PC-9 (cell line): ENCODE measurements at regions not wholly inside any gene's neighbourhood (a gene's known extent, or its start where the extent isn't known, plus 50 kb on each side); places are given as distances from the start of the nearest gene placed in this dataset.

Experiments
- EZH2 ChIP-seq: fragments of 200-600 bp; sonication (generic); IDR thresholded peaks from 2 replicates; pipeline ENCODE4 v1.8.0; 2017; ENCODE audit warnings: antibody characterized with exemption, low read depth
- TF ChIP-seq, protein P1 (sequence below): fragments of 200-600 bp; sonication (generic); conservative IDR thresholded peaks from 2 replicates; pipeline ENCODE4 v1.6.1; 2017; ENCODE audit warnings: mixed run types, antibody characterized with exemption, mild to moderate bottlenecking, moderate library complexity

DNA sequence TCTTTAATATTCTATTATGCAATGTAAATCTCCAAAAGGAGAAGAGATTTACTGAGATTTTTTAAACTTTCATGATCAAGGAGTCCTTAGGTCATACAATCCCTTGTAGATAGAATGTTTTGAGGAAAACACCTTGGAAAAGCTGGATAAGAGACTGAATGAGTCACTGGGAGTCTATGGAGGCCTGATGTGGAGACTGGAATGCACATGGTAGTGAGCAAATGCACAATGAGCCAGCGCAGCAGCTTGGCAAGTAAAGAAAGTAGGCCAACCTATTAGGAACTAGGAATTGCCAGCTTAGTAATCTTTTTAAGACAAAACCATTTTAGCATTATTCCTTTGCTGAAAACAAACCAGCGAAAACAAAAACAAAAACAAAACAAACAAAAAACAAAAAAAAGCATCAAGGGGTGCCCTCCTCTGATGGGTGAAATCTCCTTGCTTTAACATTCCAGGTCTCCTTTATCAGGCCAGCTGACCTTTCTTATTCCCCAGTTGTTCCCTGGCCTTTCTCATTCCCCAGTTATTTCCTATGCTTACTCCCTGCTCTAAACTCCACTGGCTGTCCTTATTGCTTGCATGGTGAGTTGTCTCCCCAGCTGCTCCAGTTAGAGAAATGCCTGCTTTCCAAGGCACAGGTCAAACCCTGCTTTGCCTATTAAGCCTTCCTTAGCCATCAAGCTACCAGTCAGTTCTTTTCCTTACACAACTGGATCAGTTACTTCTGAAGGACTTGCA is 135.8 kb downstream of the PLCE1 start:
- TF ChIP-seq, protein P1, sequence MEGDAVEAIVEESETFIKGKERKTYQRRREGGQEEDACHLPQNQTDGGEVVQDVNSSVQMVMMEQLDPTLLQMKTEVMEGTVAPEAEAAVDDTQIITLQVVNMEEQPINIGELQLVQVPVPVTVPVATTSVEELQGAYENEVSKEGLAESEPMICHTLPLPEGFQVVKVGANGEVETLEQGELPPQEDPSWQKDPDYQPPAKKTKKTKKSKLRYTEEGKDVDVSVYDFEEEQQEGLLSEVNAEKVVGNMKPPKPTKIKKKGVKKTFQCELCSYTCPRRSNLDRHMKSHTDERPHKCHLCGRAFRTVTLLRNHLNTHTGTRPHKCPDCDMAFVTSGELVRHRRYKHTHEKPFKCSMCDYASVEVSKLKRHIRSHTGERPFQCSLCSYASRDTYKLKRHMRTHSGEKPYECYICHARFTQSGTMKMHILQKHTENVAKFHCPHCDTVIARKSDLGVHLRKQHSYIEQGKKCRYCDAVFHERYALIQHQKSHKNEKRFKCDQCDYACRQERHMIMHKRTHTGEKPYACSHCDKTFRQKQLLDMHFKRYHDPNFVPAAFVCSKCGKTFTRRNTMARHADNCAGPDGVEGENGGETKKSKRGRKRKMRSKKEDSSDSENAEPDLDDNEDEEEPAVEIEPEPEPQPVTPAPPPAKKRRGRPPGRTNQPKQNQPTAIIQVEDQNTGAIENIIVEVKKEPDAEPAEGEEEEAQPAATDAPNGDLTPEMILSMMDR = no peak
- no peak for TF ChIP-seq EZH2
